Lower leg skin (tissue), 3 donors: ENCODE measurements at regions not wholly inside any gene's neighbourhood (a gene's known extent, or its start where the extent isn't known, plus 50 kb on each side); places are given as distances from the start of the nearest gene placed in this dataset.

Source experiments
- POLR2A ChIP-seq, 2 donors: fragments of 450-650 bp; IDR thresholded peaks; one replicate each; pipeline ENCODE4 v1.6.1; 2016 to 2017; ENCODE audit warnings: antibody characterized with exemption in 2 of 2, mild to moderate bottlenecking in 1 of 2, moderate library complexity in 1 of 2
- TF ChIP-seq, protein P1 (sequence below), 3 donors: fragments of 450-650 bp; IDR thresholded peaks; one replicate each; pipeline ENCODE4 v1.5.1; 2016; ENCODE audit warnings: antibody characterized with exemption in 3 of 3, mild to moderate bottlenecking in 3 of 3, moderate library complexity in 2 of 3

DNA sequence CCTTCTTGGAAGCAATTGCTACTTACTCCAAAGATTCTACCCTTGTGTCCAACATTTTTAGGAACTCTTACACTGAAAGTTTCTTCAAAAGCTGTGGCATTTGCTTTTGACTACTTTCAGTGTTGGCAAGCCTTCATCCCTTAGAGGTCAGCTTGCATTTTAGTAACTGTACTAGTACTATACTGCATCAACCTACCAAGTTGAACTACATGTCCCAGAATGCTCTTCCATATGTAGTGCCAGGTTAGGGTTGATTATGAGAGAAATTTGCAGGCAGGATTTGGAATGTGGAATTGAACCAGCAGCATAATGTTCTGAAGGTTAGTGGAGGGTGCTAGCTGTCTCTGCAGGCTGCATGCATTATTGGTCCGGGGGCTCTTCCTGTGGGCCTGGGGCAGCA lies 189.9 kb upstream of the FOXN2 start:
- TF ChIP-seq, protein P1, sequence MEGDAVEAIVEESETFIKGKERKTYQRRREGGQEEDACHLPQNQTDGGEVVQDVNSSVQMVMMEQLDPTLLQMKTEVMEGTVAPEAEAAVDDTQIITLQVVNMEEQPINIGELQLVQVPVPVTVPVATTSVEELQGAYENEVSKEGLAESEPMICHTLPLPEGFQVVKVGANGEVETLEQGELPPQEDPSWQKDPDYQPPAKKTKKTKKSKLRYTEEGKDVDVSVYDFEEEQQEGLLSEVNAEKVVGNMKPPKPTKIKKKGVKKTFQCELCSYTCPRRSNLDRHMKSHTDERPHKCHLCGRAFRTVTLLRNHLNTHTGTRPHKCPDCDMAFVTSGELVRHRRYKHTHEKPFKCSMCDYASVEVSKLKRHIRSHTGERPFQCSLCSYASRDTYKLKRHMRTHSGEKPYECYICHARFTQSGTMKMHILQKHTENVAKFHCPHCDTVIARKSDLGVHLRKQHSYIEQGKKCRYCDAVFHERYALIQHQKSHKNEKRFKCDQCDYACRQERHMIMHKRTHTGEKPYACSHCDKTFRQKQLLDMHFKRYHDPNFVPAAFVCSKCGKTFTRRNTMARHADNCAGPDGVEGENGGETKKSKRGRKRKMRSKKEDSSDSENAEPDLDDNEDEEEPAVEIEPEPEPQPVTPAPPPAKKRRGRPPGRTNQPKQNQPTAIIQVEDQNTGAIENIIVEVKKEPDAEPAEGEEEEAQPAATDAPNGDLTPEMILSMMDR (IDR thresholded peaks at IDR 0.05), result no peak
- no peak for TF ChIP-seq POLR2A (IDR thresholded peaks at IDR 0.05)
